Activated CD4-positive, alpha-beta memory T cell treated with anti-CD3 and anti-CD28 coated beads, Interleukin-2, amount 10 ng/mL, durations not matched to agents 7 days and 5 days (primary cell): ENCODE measurements at regions not wholly inside any gene's neighbourhood (a gene's known extent, or its start where the extent isn't known, plus 50 kb on each side); places are given as distances from the start of the nearest gene placed in this dataset.
"Not testable (repeated sequence)": the region's sequence is repeated elsewhere in the genome, so short reads cannot be mapped to it uniquely, and the experiment has no call there.

Experiments used
- CTCF ChIA-PET: fragments of 350-600 bp; sonication (Branson Sonifier 250); formaldehyde crosslinking; loops from one replicate; lab custom pipeline; 2021; ENCODE audit warnings: antibody characterized with exemption, inconsistent platforms; lab: Charles Lee
- POLR2A ChIA-PET: fragments of 350-600 bp; sonication (Branson Sonifier 250); formaldehyde crosslinking; loops from one replicate; lab custom pipeline; 2021; ENCODE audit warnings: antibody characterized with exemption; lab: Charles Lee
- DNase-seq: peaks from one replicate; pipeline ENCODE4 v3.0.0-alpha.2; 2020
- H3K27ac Mint-ChIP-seq: one replicate; pipeline ENCODE4 v1.8.0; 2021; ENCODE audit warnings: mild to moderate bottlenecking, mixed read lengths
- H3K27me3 Mint-ChIP-seq: one replicate; pipeline ENCODE4 v1.8.0; 2021; ENCODE audit warnings: mixed read lengths
- H3K36me3 Mint-ChIP-seq: one replicate; pipeline ENCODE4 v1.8.0; 2021; ENCODE audit warnings: low read depth, mixed read lengths
- H3K4me1 Mint-ChIP-seq: one replicate; pipeline ENCODE4 v1.8.0; 2021; ENCODE audit warnings: mixed read lengths
- H3K4me3 Mint-ChIP-seq: one replicate; pipeline ENCODE4 v1.8.0; 2021; ENCODE audit warnings: mild to moderate bottlenecking, mixed read lengths
- H3K9me3 Mint-ChIP-seq: one replicate; pipeline ENCODE4 v1.8.0; 2021; ENCODE audit warnings: mixed read lengths

DNA sequence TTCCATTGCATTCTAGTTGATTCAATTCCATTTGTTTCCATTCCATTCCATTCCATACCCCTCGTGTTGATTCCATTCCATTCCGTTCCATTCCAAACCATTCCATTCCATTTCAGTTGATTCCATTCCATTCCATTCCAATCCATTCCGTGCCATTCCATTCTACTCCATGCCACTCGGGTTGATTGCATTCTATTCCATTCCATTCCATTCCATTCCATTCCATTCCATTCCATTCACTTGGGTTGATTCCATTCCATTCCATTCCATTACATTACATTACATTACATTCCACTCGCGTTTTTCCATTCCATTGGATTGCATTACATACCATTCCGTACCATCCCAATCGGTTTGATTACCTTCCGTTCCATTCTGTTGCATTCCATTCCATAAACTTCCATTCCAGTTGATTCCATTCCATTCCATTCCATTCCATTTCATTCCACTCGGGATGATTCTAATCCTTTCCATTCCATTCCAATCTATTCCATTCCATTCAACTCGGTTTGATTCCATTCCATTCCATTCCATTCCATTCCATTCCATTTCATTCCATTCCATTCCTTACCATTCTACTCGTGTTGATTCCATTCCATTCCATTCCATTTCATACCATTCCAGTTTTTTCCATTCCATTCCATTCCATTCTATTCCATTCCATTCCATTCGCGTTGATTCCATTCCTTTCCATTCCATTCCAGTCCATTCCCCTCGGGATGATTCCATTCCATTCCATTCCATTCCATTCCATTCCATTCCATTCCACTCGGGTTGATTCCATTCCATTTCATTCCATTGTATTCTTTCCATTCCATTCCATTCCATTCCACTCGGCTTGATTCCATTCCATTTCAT lies 1140.4 kb downstream of the RPIA start:
- no peaks in the 10 kb centered on the region for H3K27me3 Mint-ChIP-seq
- no peaks in the 10 kb centered on the region for H3K4me1 Mint-ChIP-seq
- peaks cover 45% of the 10 kb centered on the region for H3K36me3 Mint-ChIP-seq
- DNase-seq, result no peak
- POLR2A ChIA-PET, result no interaction called here
- H3K9me3 Mint-ChIP-seq, result peaks cover 14% of the 10 kb centered on the region
- CTCF ChIA-PET, result no interaction called here
- H3K4me3 Mint-ChIP-seq, result no peak overlapping the region
- H3K27ac Mint-ChIP-seq, result no peak overlapping the region

- Mint-ChIP-seq H3K4me1 (no peaks in the 10 kb centered on the region), H3K36me3 (peaks cover 55% of the 10 kb centered on the region), H3K27me3 (no peaks in the 10 kb centered on the region), H3K9me3 (peaks cover 16% of the 10 kb centered on the region), H3K4me3 (no peak overlapping the region), H3K27ac (no peak overlapping the region)
- ChIA-PET CTCF (no interaction called here), POLR2A (no interaction called here)
- DNase-seq, result no peak
These were observed 1141.8 kb downstream of the RPIA start for GRCh38 chr2:89833116-89833779.

DNA sequence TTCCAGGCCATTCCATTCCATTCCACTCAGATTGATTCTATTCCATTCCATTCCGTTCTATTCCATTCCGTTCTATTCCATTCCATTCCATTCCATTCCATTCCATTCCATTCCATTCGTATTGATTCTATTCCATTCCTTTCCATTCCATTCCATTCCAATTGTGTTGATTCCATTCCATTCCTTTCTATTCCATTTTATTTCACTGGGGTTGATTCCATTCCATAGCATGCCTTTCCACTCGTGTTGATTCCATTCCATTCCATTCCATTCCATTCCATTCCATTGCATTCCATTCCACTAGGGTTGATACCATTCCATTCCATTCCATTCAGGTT lies 1142.3 kb downstream of the RPIA start:
- Mint-ChIP-seq H3K27me3 (no peaks in the 10 kb centered on the region), H3K4me1 (no peaks in the 10 kb centered on the region), H3K36me3 (peaks cover 60% of the 10 kb centered on the region), H3K27ac (no peak overlapping the region), H3K4me3 (no peak overlapping the region), H3K9me3 (peaks cover 16% of the 10 kb centered on the region)
- POLR2A ChIA-PET, result no interaction called here
- CTCF ChIA-PET, result no interaction called here
- no peak for DNase-seq

- DNase-seq, result no peak
- no peak overlapping the region for H3K27ac Mint-ChIP-seq
- H3K4me1 Mint-ChIP-seq, result no peaks in the 10 kb centered on the region
- ChIA-PET POLR2A (no interaction called here), CTCF (no interaction called here)
- no peak overlapping the region for H3K4me3 Mint-ChIP-seq
- peaks cover 16% of the 10 kb centered on the region for H3K9me3 Mint-ChIP-seq
- H3K36me3 Mint-ChIP-seq, result peaks cover 64% of the 10 kb centered on the region
- no peaks in the 10 kb centered on the region for H3K27me3 Mint-ChIP-seq
These were observed 1142.8 kb downstream of the RPIA start for GRCh38 chr2:89834306-89834705.

DNA sequence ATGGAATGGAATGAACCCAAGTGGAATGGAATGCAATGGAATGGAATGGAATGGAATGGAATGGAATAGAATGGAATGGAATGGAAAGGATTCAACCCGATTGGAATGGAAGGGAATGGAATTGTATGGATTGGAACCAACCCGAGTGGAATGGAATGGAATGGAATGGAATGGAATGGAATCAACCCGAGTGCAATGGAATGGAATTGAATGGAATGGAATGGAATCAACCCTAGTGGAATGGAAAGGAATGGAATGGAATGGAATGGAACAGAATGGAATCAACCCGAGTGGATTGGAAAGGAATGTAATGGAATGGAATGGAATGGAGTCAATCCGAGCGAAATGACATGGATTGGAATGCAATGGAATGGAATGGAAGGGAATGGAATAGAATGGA lies 1144.9 kb downstream of the RPIA start:
- POLR2A ChIA-PET, H3K4me1 Mint-ChIP-seq, H3K27me3 Mint-ChIP-seq, H3K4me3 Mint-ChIP-seq, H3K27ac Mint-ChIP-seq, DNase-seq, CTCF ChIA-PET: not testable (repeated sequence)
- Mint-ChIP-seq H3K36me3 (peaks cover 60% of the 10 kb centered on the region), H3K9me3 (peaks cover 22% of the 10 kb centered on the region)

DNA sequence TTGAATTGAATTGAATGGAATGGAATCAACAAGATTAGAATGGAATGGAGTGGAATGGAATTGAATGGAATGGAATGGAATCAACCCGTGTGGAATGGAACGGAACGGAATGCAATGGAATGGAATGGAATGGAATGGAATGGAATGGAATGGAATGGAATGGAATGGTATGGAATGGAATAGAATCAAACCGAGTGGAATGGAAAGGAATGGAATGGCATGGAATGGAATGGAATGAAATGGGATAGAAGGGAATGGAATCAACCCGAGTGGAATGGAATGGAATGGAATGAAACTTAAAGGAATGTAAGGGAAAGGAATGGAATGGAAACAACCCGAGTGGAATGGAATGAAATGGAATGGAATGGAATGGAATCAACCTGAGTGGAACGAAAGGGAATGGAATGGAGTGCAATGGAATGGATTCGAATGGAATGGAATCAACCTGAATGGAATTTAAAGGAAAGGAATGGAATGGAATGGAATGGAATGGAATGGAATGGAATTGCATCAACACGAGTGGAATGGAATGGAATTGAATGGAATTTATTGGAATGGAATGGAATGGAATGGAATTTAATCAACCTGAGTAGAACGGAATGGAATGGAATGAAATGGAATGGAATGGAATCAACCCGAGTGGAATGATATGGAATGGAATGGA lies 1146.6 kb downstream of the RPIA start:
- DNase-seq, result no peak
- Mint-ChIP-seq H3K4me3 (no peak overlapping the region), H3K36me3 (peaks cover 50% of the 10 kb centered on the region), H3K27me3 (no peaks in the 10 kb centered on the region), H3K9me3 (peaks cover 31% of the 10 kb centered on the region), H3K27ac (no peak overlapping the region), H3K4me1 (no peaks in the 10 kb centered on the region)
- CTCF ChIA-PET, result no interaction called here
- POLR2A ChIA-PET, result no interaction called here

DNA sequence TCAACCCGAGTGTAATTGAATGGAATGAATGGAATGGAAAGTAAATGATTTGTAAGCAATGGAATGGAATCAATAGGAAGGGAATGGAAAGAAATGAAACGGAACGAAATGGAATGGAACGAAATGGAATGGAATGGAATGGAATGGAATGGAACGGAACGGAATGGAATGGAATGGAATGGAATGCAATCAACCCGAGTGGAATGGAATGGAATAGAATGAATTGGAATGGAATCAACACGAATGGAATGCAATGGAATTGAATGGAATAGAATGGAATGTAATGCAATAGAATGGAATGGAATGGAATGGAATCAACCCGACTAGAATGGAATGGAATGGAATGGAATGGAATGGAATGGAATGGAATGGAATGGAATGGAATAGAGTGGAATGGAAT lies 1148.7 kb downstream of the RPIA start:
- H3K4me1 Mint-ChIP-seq, H3K27me3 Mint-ChIP-seq, CTCF ChIA-PET, POLR2A ChIA-PET, H3K27ac Mint-ChIP-seq, H3K4me3 Mint-ChIP-seq, DNase-seq: not testable (repeated sequence)
- Mint-ChIP-seq H3K36me3 (peaks cover 42% of the 10 kb centered on the region), H3K9me3 (peaks cover 31% of the 10 kb centered on the region)

GRCh38 chr2:89840781-89841475 lies 1149.5 kb downstream of the RPIA start:
- Mint-ChIP-seq H3K36me3 (peaks cover 36% of the 10 kb centered on the region), H3K9me3 (peaks cover 28% of the 10 kb centered on the region)
- H3K27me3 Mint-ChIP-seq, H3K4me3 Mint-ChIP-seq, DNase-seq, CTCF ChIA-PET, H3K4me1 Mint-ChIP-seq, POLR2A ChIA-PET, H3K27ac Mint-ChIP-seq: not testable (repeated sequence)

DNA sequence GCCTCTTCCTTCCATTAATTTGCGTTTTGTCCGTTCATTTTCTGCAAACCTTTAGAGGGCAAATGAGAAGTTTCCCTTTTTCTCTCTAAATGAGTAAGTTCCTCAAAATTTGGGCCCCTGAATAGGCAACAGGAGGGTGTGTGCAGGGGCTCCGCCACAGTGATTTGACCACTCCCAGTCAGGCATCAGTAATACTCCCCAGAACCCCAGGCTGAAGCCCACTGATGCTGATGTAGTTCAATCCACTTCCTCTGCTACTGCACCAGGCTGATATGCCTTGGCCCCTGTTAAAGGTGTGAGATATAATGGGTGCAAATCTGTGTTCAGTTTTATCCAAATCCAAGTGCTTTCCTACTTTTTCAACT lies 1150.0 kb downstream of the RPIA start:
- POLR2A ChIA-PET, result no interaction called here
- Mint-ChIP-seq H3K9me3 (peaks cover 25% of the 10 kb centered on the region), H3K27ac (no peak overlapping the region), H3K36me3 (peaks cover 32% of the 10 kb centered on the region), H3K27me3 (no peaks in the 10 kb centered on the region), H3K4me3 (no peak overlapping the region), H3K4me1 (no peaks in the 10 kb centered on the region)
- CTCF ChIA-PET, result no interaction called here
- DNase-seq, result no peak

- Mint-ChIP-seq H3K4me1 (no peaks in the 10 kb centered on the region), H3K36me3 (peaks cover 26% of the 10 kb centered on the region), H3K9me3 (peaks cover 19% of the 10 kb centered on the region), H3K4me3 (no peak overlapping the region), H3K27me3 (no peaks in the 10 kb centered on the region), H3K27ac (no peak overlapping the region)
- ChIA-PET POLR2A (no interaction called here), CTCF (no interaction called here)
- no peak for DNase-seq
These were observed 1150.9 kb downstream of the RPIA start for GRCh38 chr2:89842180-89842908.

GRCh38 chr2:89844221-89844943 lies 1152.9 kb downstream of the RPIA start:
- peaks cover 19% of the 10 kb centered on the region for H3K9me3 Mint-ChIP-seq
- no peak for DNase-seq
- no peak overlapping the region for H3K4me3 Mint-ChIP-seq
- ChIA-PET POLR2A (no interaction called here), CTCF (no interaction called here)
- H3K27me3 Mint-ChIP-seq, result no peaks in the 10 kb centered on the region
- no peak overlapping the region for H3K27ac Mint-ChIP-seq
- no peaks in the 10 kb centered on the region for H3K4me1 Mint-ChIP-seq
- peaks cover 9% of the 10 kb centered on the region for H3K36me3 Mint-ChIP-seq

- CTCF ChIA-PET, result no interaction called here
- no peak for DNase-seq
- POLR2A ChIA-PET, result no interaction called here
- Mint-ChIP-seq H3K4me3 (no peak overlapping the region), H3K4me1 (no peaks in the 10 kb centered on the region), H3K27ac (no peak overlapping the region), H3K27me3 (no peaks in the 10 kb centered on the region), H3K36me3 (peaks cover 4% of the 10 kb centered on the region), H3K9me3 (peaks cover 19% of the 10 kb centered on the region)
These were observed 1154.1 kb downstream of the RPIA start for GRCh38 chr2:89845532-89845931.
